Astrocyte of the cerebellum (primary cell): ENCODE measurements at regions not wholly inside any gene's neighbourhood (a gene's known extent, or its start where the extent isn't known, plus 50 kb on each side); places are given as distances from the start of the nearest gene placed in this dataset.

Experiments used
- DNase-seq: peaks from one replicate; pipeline ENCODE4 v3.0.0-alpha.2; 2011; ENCODE audit warnings: low read depth
- H3K4me3 ChIP-seq: 2 replicates; pipeline ENCODE4 v1.5.1; 2011; ENCODE audit warnings: mild to moderate bottlenecking, low read depth, low read length, moderate library complexity
- in situ Hi-C: cut with HindIII; loops from 2 replicates; pipeline ENCODE4 v1.10.0; 2017; ENCODE audit warnings: low sequenced_read_pairs
- TF ChIP-seq, protein P1 (sequence below): IDR thresholded peaks from 2 replicates; pipeline ENCODE4 v1.5.1; 2012; ENCODE audit warnings: low read length, low read depth, moderate library complexity, mild to moderate bottlenecking; ENCODE audit errors: missing control alignments

- DNase-seq, result no peak
- TF ChIP-seq, protein P1, sequence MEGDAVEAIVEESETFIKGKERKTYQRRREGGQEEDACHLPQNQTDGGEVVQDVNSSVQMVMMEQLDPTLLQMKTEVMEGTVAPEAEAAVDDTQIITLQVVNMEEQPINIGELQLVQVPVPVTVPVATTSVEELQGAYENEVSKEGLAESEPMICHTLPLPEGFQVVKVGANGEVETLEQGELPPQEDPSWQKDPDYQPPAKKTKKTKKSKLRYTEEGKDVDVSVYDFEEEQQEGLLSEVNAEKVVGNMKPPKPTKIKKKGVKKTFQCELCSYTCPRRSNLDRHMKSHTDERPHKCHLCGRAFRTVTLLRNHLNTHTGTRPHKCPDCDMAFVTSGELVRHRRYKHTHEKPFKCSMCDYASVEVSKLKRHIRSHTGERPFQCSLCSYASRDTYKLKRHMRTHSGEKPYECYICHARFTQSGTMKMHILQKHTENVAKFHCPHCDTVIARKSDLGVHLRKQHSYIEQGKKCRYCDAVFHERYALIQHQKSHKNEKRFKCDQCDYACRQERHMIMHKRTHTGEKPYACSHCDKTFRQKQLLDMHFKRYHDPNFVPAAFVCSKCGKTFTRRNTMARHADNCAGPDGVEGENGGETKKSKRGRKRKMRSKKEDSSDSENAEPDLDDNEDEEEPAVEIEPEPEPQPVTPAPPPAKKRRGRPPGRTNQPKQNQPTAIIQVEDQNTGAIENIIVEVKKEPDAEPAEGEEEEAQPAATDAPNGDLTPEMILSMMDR, result no peak
- no peak overlapping the region for H3K4me3 ChIP-seq
- in situ Hi-C loops, result no loop called here
These were observed 98.7 kb downstream of the NOC3L start for GRCh38 chr10:94264085-94264484.

GRCh38 chr10:94266091-94266490, 96.6 kb downstream of the NOC3L start:
- in situ Hi-C loops, result loop anchor here (5.0 kb wide), 1 partner anchor 44 kb away; no protein-coding TSS in a partner anchor
- TF ChIP-seq, protein P1, result no peak
- DNase-seq, result no peak
- no peak overlapping the region for H3K4me3 ChIP-seq

- H3K4me3 ChIP-seq, result no peak overlapping the region
- in situ Hi-C loops, result loop anchor here (5.0 kb wide), 1 partner anchor 46 kb away; no protein-coding TSS in a partner anchor
- no peak for DNase-seq
- TF ChIP-seq, protein P1, result no peak
These were observed 94.1 kb downstream of the NOC3L start for GRCh38 chr10:94268652-94269051.

DNA sequence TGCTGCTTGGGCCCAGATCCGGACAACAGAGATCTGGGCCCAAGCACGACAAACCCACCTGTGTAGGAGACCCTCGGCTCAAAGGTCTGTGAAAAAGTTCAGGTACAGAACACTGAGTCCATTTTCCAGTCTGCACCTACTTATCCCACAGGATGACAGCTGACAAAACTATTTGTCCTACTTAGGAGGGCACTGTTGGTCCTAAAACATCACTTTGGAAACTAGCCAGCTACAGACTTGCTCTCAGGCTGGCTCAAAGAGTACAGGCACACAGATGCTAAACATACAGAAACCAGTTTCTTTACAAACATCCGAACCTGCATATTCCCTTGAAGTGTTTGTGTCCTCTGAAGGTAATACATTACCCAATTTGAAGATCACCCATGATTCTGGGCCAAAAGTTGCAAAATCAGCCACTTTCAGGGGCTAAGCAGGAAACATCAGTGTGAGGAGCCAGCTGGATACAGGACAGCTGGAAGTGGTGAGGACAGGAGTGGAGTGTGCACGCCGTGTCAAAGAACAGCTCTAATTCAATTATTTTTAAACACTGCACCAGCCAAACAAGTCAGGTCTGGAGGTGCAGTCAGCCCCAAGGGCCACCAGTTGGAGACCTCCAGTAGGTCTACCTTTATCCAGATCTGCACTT, 88.5 kb downstream of the NOC3L start:
- H3K4me3 ChIP-seq, result no peak overlapping the region
- in situ Hi-C loops, result no loop called here
- peak; percentile 29 for DNase-seq
- TF ChIP-seq, protein P1, result no peak

DNA sequence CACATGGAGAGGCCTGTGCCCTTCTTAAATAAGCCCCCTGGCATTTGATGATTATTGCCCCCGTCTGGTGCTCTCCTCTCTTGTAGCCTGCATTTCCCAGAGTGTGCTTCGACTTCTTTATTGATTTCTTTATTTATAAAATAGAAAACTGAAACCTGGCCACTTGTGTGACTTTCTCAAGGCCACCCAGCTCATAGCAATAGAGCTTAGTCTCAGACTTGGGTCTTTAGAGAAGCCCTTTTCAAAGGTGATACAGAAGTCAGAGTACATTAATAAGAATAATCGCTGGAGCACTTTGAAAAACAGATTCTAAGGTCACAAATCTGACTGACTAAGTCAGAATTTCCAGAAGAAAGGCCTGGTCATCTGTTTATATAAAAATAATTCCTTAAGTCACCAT, 86.6 kb downstream of the NOC3L start:
- H3K4me3 ChIP-seq, result no peak overlapping the region
- DNase-seq, result no peak
- in situ Hi-C loops, result no loop called here
- TF ChIP-seq, protein P1, result no peak

DNA sequence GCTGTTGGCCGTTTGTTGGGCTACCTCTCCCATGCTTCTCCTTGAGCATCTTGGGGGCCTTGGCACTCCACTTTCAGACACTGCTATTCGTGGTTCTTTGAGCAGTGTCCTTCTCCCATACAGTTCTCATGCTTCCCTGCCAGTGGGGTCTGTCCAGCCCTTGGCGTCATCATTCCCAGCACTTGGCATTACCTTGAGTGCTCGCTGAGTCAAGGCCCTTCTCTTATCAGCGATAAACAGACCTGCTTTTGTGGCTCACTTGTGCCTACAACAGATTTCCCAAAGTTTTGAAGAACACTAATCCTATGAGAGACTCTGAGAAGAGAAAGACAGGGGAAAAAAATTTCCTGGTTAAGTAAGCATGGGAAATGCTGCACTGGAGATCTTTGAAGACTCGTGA, 85.3 kb downstream of the NOC3L start:
- in situ Hi-C loops, result no loop called here
- no peak overlapping the region for H3K4me3 ChIP-seq
- TF ChIP-seq, protein P1, result no peak
- DNase-seq, result no peak
